ENCODE measurements at regions not wholly inside any gene's neighbourhood (a gene's known extent, or its start where the extent isn't known, plus 50 kb on each side); places are given as distances from the start of the nearest gene placed in this dataset.
"Not testable (repeated sequence)": the region's sequence is repeated elsewhere in the genome, so short reads cannot be mapped to it uniquely, and the experiment has no call there.

- TF ChIP-seq EZH2 (IDR thresholded peaks at IDR 0.05); POLR2AphosphoS5 (IDR thresholded peaks at IDR 0.05; ENCODE audit: borderline replicate concordance, low read depth, low read length); FOXP2 (optimal IDR thresholded peaks at IDR 0.05; ENCODE audit: control extremely low read depth, extremely low read length, insufficient read depth): not testable (repeated sequence)
These were observed 52.8 kb upstream of the EP300 start for GRCh38 chr22:41039641-41040040.

All from SK-N-MC (cell line).